ENCODE measurements at regions not wholly inside any gene's neighbourhood (a gene's known extent, or its start where the extent isn't known, plus 50 kb on each side); places are given as distances from the start of the nearest gene placed in this dataset.

DNA sequence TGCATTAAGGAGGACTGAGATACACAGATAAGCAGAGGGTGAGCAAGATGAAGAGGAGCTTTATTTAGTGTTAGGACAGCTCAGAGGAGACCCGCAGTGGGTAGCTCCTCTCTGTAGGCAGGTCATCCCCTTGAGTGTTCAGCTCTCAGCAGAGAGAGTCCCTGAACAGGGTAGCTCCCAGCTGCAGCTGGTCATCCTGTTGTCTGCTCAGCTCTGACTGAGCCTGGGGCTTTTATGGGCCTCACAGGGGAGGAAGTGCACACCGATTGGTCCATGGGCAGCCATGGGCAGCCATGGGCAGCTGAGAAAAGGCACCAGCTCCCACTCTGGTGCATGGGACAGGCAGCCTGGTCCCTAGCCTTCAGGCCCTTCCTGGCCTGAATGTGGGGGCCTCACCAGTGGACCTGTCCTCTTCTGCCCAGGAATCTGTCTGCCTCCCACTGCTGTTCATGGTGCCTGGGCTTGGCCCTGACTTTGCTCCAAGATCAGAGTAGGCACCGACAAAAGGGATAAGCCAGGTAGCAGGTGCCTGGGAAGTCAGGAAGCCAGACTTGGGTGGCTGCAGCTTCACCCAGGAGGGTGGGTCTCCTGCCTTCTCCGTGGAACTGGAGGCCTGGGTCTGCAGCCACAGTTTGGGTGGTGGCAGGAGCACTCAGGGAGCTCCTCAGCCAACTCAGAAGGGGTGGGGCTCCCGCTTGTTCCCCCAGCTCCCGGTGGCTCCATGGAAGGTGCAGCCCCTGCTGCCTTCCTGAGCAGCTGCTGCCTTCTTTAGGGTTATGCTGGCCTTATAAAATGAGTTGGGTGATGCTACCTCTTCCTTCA, 54.7 kb downstream of the MYEOV start:
- TF ChIP-seq, protein P1, sequence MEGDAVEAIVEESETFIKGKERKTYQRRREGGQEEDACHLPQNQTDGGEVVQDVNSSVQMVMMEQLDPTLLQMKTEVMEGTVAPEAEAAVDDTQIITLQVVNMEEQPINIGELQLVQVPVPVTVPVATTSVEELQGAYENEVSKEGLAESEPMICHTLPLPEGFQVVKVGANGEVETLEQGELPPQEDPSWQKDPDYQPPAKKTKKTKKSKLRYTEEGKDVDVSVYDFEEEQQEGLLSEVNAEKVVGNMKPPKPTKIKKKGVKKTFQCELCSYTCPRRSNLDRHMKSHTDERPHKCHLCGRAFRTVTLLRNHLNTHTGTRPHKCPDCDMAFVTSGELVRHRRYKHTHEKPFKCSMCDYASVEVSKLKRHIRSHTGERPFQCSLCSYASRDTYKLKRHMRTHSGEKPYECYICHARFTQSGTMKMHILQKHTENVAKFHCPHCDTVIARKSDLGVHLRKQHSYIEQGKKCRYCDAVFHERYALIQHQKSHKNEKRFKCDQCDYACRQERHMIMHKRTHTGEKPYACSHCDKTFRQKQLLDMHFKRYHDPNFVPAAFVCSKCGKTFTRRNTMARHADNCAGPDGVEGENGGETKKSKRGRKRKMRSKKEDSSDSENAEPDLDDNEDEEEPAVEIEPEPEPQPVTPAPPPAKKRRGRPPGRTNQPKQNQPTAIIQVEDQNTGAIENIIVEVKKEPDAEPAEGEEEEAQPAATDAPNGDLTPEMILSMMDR (conservative IDR thresholded peaks at IDR 0.05; ENCODE audit: low read depth, low read length) = no peak
- H3K4me3 ChIP-seq (ENCODE audit: low read depth, low read length) = no peak overlapping the region
- DNase-seq (ENCODE audit: low read depth) = no peak

DNA sequence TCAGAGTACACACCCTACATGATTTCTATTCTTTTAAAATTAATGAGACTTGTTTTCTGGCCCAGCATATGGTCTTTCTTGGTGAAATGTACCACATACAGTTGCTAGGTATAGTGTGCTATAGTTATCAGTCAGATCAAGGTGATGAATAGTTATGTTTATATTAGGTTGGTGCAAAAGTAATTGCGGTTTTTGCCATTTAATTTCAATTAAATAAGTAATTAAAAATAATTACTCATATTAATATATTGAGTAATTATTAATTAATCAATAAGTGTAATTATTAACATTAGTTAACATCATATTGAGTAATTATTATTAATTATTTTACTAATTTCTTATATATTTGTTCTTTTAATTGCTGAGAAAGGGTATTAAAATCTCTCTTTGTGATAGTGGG, 56.1 kb downstream of the MYEOV start:
- TF ChIP-seq, protein P1 (conservative IDR thresholded peaks at IDR 0.05; ENCODE audit: low read depth, low read length) = no peak
- no peak overlapping the region for H3K4me3 ChIP-seq (ENCODE audit: low read depth, low read length)
- DNase-seq (ENCODE audit: low read depth) = no peak

DNA sequence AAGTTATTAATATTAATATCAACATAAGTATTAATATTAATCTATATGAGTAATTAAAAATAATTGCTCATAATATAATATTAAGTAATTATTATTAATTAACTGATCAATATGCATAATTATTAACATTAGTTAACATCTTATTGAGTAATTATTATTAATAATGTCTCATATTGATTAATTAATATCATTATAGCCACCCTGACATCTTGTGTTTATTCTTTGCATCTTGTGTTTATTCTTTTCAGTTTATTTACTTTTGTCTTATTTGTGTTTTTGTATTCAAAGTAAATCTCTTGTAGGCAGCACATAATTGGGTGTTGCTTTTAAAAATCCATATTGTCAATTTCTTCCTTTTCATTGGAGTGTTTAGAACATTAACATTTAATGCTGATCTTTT, 56.6 kb downstream of the MYEOV start:
- TF ChIP-seq, protein P1 (conservative IDR thresholded peaks at IDR 0.05; ENCODE audit: low read depth, low read length) = no peak
- no peak overlapping the region for H3K4me3 ChIP-seq (ENCODE audit: low read depth, low read length)
- DNase-seq (ENCODE audit: low read depth) = no peak

DNA sequence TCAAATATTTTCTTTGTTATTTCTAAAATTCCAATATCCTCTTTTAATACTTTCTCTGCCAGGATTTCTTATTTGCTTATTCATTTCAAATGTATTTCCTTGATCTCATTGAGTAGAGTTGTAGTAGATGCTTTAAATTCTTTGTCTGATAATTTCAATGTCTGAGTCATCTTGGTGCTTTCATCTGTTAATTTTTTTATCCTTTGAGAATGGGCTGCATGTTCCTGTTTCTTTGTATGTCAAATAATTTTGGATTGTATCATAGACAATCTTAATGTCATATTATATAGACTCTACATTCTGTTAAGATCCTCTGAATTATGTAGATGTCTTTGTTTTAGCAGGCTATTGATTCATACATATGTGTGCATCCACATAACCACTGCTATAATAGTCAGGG, 57.5 kb downstream of the MYEOV start:
- TF ChIP-seq, protein P1 (conservative IDR thresholded peaks at IDR 0.05; ENCODE audit: low read depth, low read length) = no peak
- peak; percentile 36 for DNase-seq (ENCODE audit: low read depth)
- no peak overlapping the region for H3K4me3 ChIP-seq (ENCODE audit: low read depth, low read length)

DNA sequence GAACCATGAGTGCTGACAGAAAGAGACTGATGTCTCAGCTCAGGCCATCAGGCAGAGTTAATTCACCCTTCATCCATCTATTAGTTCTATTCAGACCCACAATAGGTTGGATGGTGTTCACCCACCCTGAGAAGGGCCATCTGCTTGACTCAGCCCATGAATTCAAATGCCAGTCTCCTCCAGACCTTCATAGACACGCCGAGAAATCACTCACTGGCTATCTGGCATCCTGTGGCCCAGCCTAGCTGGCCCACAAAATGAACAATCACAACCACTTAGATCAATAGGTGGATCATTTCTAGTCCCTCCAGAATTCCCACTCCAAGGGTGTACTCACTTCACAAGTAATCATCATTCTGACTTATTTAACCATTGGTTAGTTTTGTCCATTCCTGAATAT, 58.2 kb downstream of the MYEOV start:
- DNase-seq (ENCODE audit: low read depth) = no peak
- TF ChIP-seq, protein P1 (conservative IDR thresholded peaks at IDR 0.05; ENCODE audit: low read depth, low read length) = no peak
- no peak overlapping the region for H3K4me3 ChIP-seq (ENCODE audit: low read depth, low read length)

DNA sequence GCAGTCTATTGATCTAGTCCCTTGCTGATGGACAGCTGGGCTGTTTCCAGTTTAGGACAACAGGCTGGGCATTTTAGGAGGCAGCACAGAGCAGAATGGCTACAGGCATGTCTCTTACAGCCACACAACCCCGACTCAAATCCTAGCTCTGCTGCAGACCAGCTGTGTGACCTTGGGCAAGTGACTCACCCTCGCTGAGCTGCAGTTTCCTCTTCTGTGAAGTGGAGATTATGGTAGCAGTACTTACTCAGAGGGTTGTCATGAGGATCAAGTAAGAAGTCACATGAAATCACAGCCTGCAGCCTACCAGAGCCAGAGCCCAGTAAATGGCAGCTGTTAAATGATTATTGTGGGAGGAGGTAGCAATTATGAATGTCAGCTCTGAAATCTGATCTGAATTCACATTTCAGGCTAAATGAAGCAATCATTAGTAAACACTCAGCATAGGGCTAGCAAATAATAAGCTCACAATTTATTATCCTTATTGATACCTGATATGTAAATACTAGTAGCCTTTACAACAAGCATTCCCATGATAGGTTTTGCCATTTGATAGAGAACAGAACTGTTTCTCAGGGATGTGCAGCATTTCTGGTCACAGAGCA, 58.9 kb downstream of the MYEOV start:
- DNase-seq (ENCODE audit: low read depth) = peak; percentile 57
- H3K4me3 ChIP-seq (ENCODE audit: low read depth, low read length) = no peak overlapping the region
- TF ChIP-seq, protein P1 (conservative IDR thresholded peaks at IDR 0.05; ENCODE audit: low read depth, low read length) = no peak

All from epithelial cell of proximal tubule (primary cell).